H9 (cell line): ENCODE measurements at regions not wholly inside any gene's neighbourhood (a gene's known extent, or its start where the extent isn't known, plus 50 kb on each side); places are given as distances from the start of the nearest gene placed in this dataset.

Experiments
- DNase-seq: peaks from one replicate; pipeline ENCODE4 v3.0.0-alpha.2; 2017
- H2AFZ ChIP-seq: one replicate; pipeline ENCODE4 v1.6.1; 2013; ENCODE audit warnings: mild to moderate bottlenecking, low read length, control low read depth, moderate library complexity
- H2AK5ac ChIP-seq: 2 replicates; pipeline ENCODE4 v1.6.1; 2013; ENCODE audit warnings: low read length, control low read depth, mixed read lengths; ENCODE audit not compliant: insufficient read length
- H2BK120ac ChIP-seq: one replicate; pipeline ENCODE4 v1.6.1; 2013; ENCODE audit warnings: low read depth, mild to moderate bottlenecking, low read length, control low read depth, inconsistent platforms; ENCODE audit not compliant: poor library complexity, severe bottlenecking
- H2BK12ac ChIP-seq: 2 replicates; pipeline ENCODE4 v1.6.1; 2013; ENCODE audit warnings: low read length, control low read depth, mixed read lengths, low read depth; ENCODE audit not compliant: insufficient read length
- H2BK15ac ChIP-seq: 2 replicates; pipeline ENCODE4 v1.6.1; 2013; ENCODE audit warnings: low read depth, low read length, control low read depth
- H2BK20ac ChIP-seq: one replicate; pipeline ENCODE4 v1.6.1; 2013; ENCODE audit warnings: low read depth, mild to moderate bottlenecking, low read length, control low read depth, inconsistent platforms; ENCODE audit not compliant: poor library complexity, severe bottlenecking
- H2BK5ac ChIP-seq: 2 replicates; pipeline ENCODE4 v1.6.1; 2013; ENCODE audit warnings: low read length, control low read depth, mixed read lengths; ENCODE audit not compliant: insufficient read length
- H3K14ac ChIP-seq: 2 replicates; pipeline ENCODE4 v1.6.1; 2013; ENCODE audit warnings: low read length, control low read depth; ENCODE audit not compliant: insufficient read depth
- H3K18ac ChIP-seq: 2 replicates; pipeline ENCODE4 v1.6.1; 2013; ENCODE audit warnings: low read depth, mild to moderate bottlenecking, mixed read lengths, low read length, control low read depth; ENCODE audit not compliant: insufficient read length
- H3K23ac ChIP-seq: 2 replicates; pipeline ENCODE4 v1.6.1; 2013; ENCODE audit warnings: low read length, control low read depth, mixed read lengths, low read depth; ENCODE audit not compliant: insufficient read length
- H3K23me2 ChIP-seq: 2 replicates; pipeline ENCODE4 v1.6.1; 2013; ENCODE audit warnings: low read depth, mild to moderate bottlenecking, mixed read lengths, low read length, control low read depth; ENCODE audit not compliant: insufficient read length, poor library complexity, severe bottlenecking
- H3K27ac ChIP-seq: 2 replicates; pipeline ENCODE4 v1.5.1; 2013; ENCODE audit warnings: low read length, control low read depth, mixed read lengths, low read depth; ENCODE audit not compliant: insufficient read length
- H3K27me3 ChIP-seq: 2 replicates; pipeline ENCODE4 v1.6.1; 2013; ENCODE audit warnings: low read length, control low read depth, inconsistent platforms; ENCODE audit not compliant: insufficient read depth
- H3K4ac ChIP-seq: 2 replicates; pipeline ENCODE4 v1.6.1; 2013; ENCODE audit warnings: low read depth, mild to moderate bottlenecking, control low read depth, inconsistent platforms, low read length, moderate library complexity
- H3K4me1 ChIP-seq: 2 replicates; pipeline ENCODE4 v1.6.1; 2013; ENCODE audit warnings: low read length, control low read depth, inconsistent platforms; ENCODE audit not compliant: insufficient read depth
- H3K4me2 ChIP-seq: 2 replicates; pipeline ENCODE4 v1.6.1; 2013; ENCODE audit warnings: low read length, control low read depth, mixed read lengths; ENCODE audit not compliant: insufficient read length, insufficient read depth
- H3K56ac ChIP-seq: 2 replicates; pipeline ENCODE4 v1.6.1; 2013; ENCODE audit warnings: low read depth, mild to moderate bottlenecking, mixed read lengths, low read length, control low read depth; ENCODE audit not compliant: insufficient read length
- H3K79me1 ChIP-seq: 2 replicates; pipeline ENCODE4 v1.6.1; 2013; ENCODE audit warnings: low read depth, mild to moderate bottlenecking, moderate library complexity, low read length, control low read depth, inconsistent platforms; ENCODE audit not compliant: insufficient read depth, poor library complexity, severe bottlenecking
- H3K79me2 ChIP-seq: 2 replicates; pipeline ENCODE4 v1.6.1; 2013; ENCODE audit warnings: low read length, control low read depth, inconsistent platforms; ENCODE audit not compliant: insufficient read depth
- H3K9ac ChIP-seq: 2 replicates; pipeline ENCODE4 v1.6.1; 2013; ENCODE audit warnings: low read length, control low read depth, mixed read lengths; ENCODE audit not compliant: insufficient read length; ENCODE audit errors: extremely low read depth
- H3K9me3 ChIP-seq: one replicate; pipeline ENCODE4 v1.6.1; 2013; ENCODE audit warnings: low read depth, low read length, inconsistent platforms; ENCODE audit not compliant: control insufficient read depth
- H3T11ph ChIP-seq: one replicate; pipeline ENCODE4 v1.6.1; 2013; ENCODE audit warnings: mild to moderate bottlenecking, low read length, control low read depth, inconsistent platforms
- H4K20me1 ChIP-seq: one replicate; pipeline ENCODE4 v1.6.1; 2013; ENCODE audit not compliant: control insufficient read depth, insufficient read length, insufficient read depth
- H4K5ac ChIP-seq: 2 replicates; pipeline ENCODE4 v1.6.1; 2013; ENCODE audit warnings: low read depth, mild to moderate bottlenecking, mixed read lengths, low read length, control low read depth; ENCODE audit not compliant: insufficient read length
- H4K8ac ChIP-seq: replicated peaks from 2 replicates; pipeline ENCODE4 v1.6.1; 2013; ENCODE audit warnings: low read length, control low read depth, mixed read lengths, low read depth; ENCODE audit not compliant: insufficient read length
- H4K91ac ChIP-seq: 2 replicates; pipeline ENCODE4 v1.6.1; 2013; ENCODE audit warnings: low read depth, mild to moderate bottlenecking, moderate library complexity, mixed read lengths, low read length, control low read depth; ENCODE audit not compliant: insufficient read length
- H3K27ac Mint-ChIP-seq, 3 experiments: 2 replicates in 2 of 3; 3 replicates in 1 of 3; pipeline ENCODE4 v1.8.0; 2020 to 2021; ENCODE audit warnings: mixed read lengths in 3 of 3, mild to moderate bottlenecking in 1 of 3, moderate library complexity in 1 of 3
- H3K27me3 Mint-ChIP-seq: 2 replicates; pipeline ENCODE4 v1.8.0; 2021; ENCODE audit warnings: low read depth, mild to moderate bottlenecking, moderate library complexity, mixed read lengths
- H3K36me3 Mint-ChIP-seq, 3 experiments: 2 replicates in 2 of 3; 3 replicates in 1 of 3; pipeline ENCODE4 v1.8.0; 2020 to 2021; ENCODE audit warnings: low read depth in 3 of 3, mixed read lengths in 3 of 3; ENCODE audit not compliant: insufficient read depth in 1 of 3
- H3K4me1 Mint-ChIP-seq, 2 experiments: 2 replicates each; pipeline ENCODE4 v1.8.0; 2020; ENCODE audit warnings: mixed read lengths in 2 of 2
- H3K4me3 Mint-ChIP-seq, 2 experiments: 2 replicates in 1 of 2; 3 replicates in 1 of 2; pipeline ENCODE4 v1.8.0; 2020 to 2021; ENCODE audit warnings: mild to moderate bottlenecking in 2 of 2, mixed read lengths in 2 of 2, moderate library complexity in 1 of 2
- H3K9me3 Mint-ChIP-seq, 2 experiments: 2 replicates in 1 of 2; 3 replicates in 1 of 2; pipeline ENCODE4 v1.8.0; 2020; ENCODE audit warnings: mild to moderate bottlenecking in 2 of 2, mixed read lengths in 2 of 2, moderate library complexity in 1 of 2
- CTCF ChIP-seq: fragments of 200-600 bp; sonication (generic); conservative IDR thresholded peaks from 3 replicates; pipeline ENCODE4 v1.8.0; 2021; ENCODE audit warnings: antibody characterized with exemption, mild to moderate bottlenecking
- WGBS: extraction: QIAGEN DNeasy Blood & Tissue Kit; methylation state at CpG from one replicate; pipeline ENCODE4 v1.1.7; 2013; ENCODE audit warnings: missing lambda C conversion rate, low lambda C conversion rate, mixed read lengths; ENCODE audit not compliant: insufficient read length; ENCODE audit errors: extremely low coverage; 5-methylcytosine and 5-hydroxymethylcytosine counted together

DNA sequence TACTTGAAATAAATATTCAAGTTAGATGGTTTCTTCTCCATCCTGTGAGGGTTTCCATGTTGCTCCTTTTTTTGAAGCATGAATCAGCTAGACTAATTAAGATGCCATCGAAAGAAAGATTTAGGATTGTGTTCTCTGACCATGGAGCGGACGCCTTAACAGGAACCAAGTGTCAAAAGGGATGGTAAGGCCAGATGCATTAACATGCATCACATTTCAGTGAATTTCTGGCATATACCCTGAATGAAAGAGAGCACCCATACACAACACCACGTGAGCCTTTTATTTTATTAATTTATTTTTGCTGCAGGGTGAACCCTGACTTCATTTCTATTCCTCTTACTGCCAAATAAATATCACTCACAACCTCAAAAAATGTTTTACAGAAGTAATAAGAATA lies 1045.3 kb upstream of the ARRDC3 start:
- Histone ChIP-seq H3K4me2 (no peak overlapping the region), H4K5ac (no peak overlapping the region), H2BK5ac (no peak overlapping the region), H2BK12ac (no peak overlapping the region), H4K91ac (no peak overlapping the region), H3K9me3 (peaks cover 5% of the 10 kb centered on the region), H2AK5ac (no peak overlapping the region), H3K79me1 (no peaks in the 10 kb centered on the region), H3K4ac (no peak overlapping the region), H3K4me1 (no peaks in the 10 kb centered on the region), H2BK15ac (no peak overlapping the region), H3K79me2 (no peaks in the 10 kb centered on the region), H3K27ac (no peak overlapping the region), H3K9ac (no peak overlapping the region), H3K18ac (no peak overlapping the region), H3T11ph (no peak overlapping the region), H2BK120ac (no peak overlapping the region), H2BK20ac (no peak overlapping the region), H4K20me1 (no peaks in the 10 kb centered on the region), H3K23me2 (no peaks in the 10 kb centered on the region), H3K23ac (no peak overlapping the region), H2AFZ (no peak overlapping the region), H3K56ac (no peak overlapping the region), H3K14ac (no peak overlapping the region), H4K8ac (no peak overlapping the region), H3K27me3 (no peaks in the 10 kb centered on the region)
- no CpG with 5 or more reads among the region's 4 CpGs for WGBS
- Mint-ChIP-seq H3K27ac (no peak overlapping the region), H3K4me1 (no peaks in the 10 kb centered on the region), H3K9me3 (peaks cover 13 to 25% of the 10 kb centered on the region in 2 experiments; a peak in 4 of 5 replicates), H3K4me3 (no peak overlapping the region), H3K36me3 (peaks cover under 1 to 12% (median 10%) of the 10 kb centered on the region in 3 experiments; a peak in 6 of 7 replicates), H3K27me3 (no peaks in the 10 kb centered on the region)
- no peak for DNase-seq
- no peak for TF ChIP-seq CTCF
